GM23338 (cell line): ENCODE measurements at regions not wholly inside any gene's neighbourhood (a gene's known extent, or its start where the extent isn't known, plus 50 kb on each side); places are given as distances from the start of the nearest gene placed in this dataset.
"Not testable (repeated sequence)": the region's sequence is repeated elsewhere in the genome, so short reads cannot be mapped to it uniquely, and the experiment has no call there.

Source experiments
- ATAC-seq: fragments of 200-7000 bp; cut with Tn5 transposase; 3 replicates; pipeline ENCODE4 v1.9.1; 2020
- DNase-seq: peaks from one replicate; pipeline ENCODE4 v3.0.0-alpha.2; 2015; ENCODE audit warnings: low spot score
- H2AFZ ChIP-seq: fragments of 200-600 bp; sonication (generic); 2 replicates; pipeline ENCODE4 v1.8.0; 2016; ENCODE audit warnings: antibody characterized with exemption, mild to moderate bottlenecking, moderate library complexity
- H3F3A ChIP-seq: fragments of 200-600 bp; sonication (generic); replicated peaks from 2 replicates; pipeline ENCODE4 v1.8.0; 2017; ENCODE audit warnings: antibody characterized with exemption, mixed run types, low read depth
- H3K27ac ChIP-seq: fragments of 200-600 bp; sonication (generic); 2 replicates; pipeline ENCODE4 v1.6.1; 2016; ENCODE audit warnings: low read depth
- H3K27me3 ChIP-seq: fragments of 200-600 bp; sonication (generic); 2 replicates; pipeline ENCODE4 v1.8.0; 2016; ENCODE audit warnings: mild to moderate bottlenecking, mixed run types, moderate library complexity; ENCODE audit not compliant: insufficient read depth
- H3K36me3 ChIP-seq: fragments of 200-600 bp; sonication (generic); 2 replicates; pipeline ENCODE4 v1.8.0; 2016; ENCODE audit warnings: mild to moderate bottlenecking; ENCODE audit not compliant: insufficient read depth
- H3K4me1 ChIP-seq: fragments of 200-600 bp; sonication (generic); 2 replicates; pipeline ENCODE4 v1.8.0; 2016; ENCODE audit warnings: mild to moderate bottlenecking, moderate library complexity; ENCODE audit not compliant: insufficient read depth
- H3K4me2 ChIP-seq: fragments of 200-600 bp; sonication (generic); 2 replicates; pipeline ENCODE4 v1.7.1; 2017; ENCODE audit warnings: mixed run types
- H3K4me3 ChIP-seq: fragments of 200-600 bp; sonication (generic); 2 replicates; pipeline ENCODE4 v1.6.1; 2016; ENCODE audit warnings: mixed run types
- H3K79me2 ChIP-seq: fragments of 200-600 bp; sonication (generic); replicated peaks from 2 replicates; pipeline ENCODE4 v1.8.0; 2017; ENCODE audit warnings: mild to moderate bottlenecking; ENCODE audit not compliant: insufficient read depth
- H3K9me2 ChIP-seq: fragments of 200-600 bp; sonication (generic); 2 replicates; pipeline ENCODE4 v1.8.0; 2017; ENCODE audit not compliant: insufficient read depth
- H4K20me1 ChIP-seq: fragments of 200-600 bp; sonication (generic); replicated peaks from 2 replicates; pipeline ENCODE4 v1.8.0; 2017; ENCODE audit warnings: mild to moderate bottlenecking; ENCODE audit not compliant: insufficient read depth
- H3K27ac Mint-ChIP-seq: 2 replicates; pipeline ENCODE4 v1.8.0; 2020; ENCODE audit warnings: inconsistent platforms, mild to moderate bottlenecking, moderate library complexity, mixed read lengths
- H3K27me3 Mint-ChIP-seq: 3 replicates; pipeline ENCODE4 v1.8.0; 2022; ENCODE audit warnings: low read depth, mild to moderate bottlenecking, moderate library complexity, mixed read lengths, inconsistent platforms; ENCODE audit not compliant: insufficient read depth, poor library complexity
- H3K36me3 Mint-ChIP-seq: 3 replicates; pipeline ENCODE4 v1.8.0; 2021; ENCODE audit warnings: low read depth, mild to moderate bottlenecking, inconsistent platforms, moderate library complexity, mixed read lengths
- H3K4me1 Mint-ChIP-seq: 3 replicates; pipeline ENCODE4 v1.8.0; 2020; ENCODE audit warnings: mild to moderate bottlenecking, inconsistent platforms, mixed read lengths
- H3K4me3 Mint-ChIP-seq: 3 replicates; pipeline ENCODE4 v1.8.0; 2021; ENCODE audit warnings: moderate library complexity, mild to moderate bottlenecking, inconsistent platforms, mixed read lengths
- H3K9me3 Mint-ChIP-seq: 3 replicates; pipeline ENCODE4 v1.8.0; 2020; ENCODE audit warnings: moderate library complexity, mild to moderate bottlenecking, inconsistent platforms, mixed read lengths
- CREB1 ChIP-seq: fragments of 250-450 bp; sonication (Bioruptor Pico); IDR thresholded peaks from 2 replicates; pipeline ENCODE4 v1.5.0; 2020; ENCODE audit warnings: low read depth, mild to moderate bottlenecking, moderate library complexity
- ETS1 ChIP-seq: IDR thresholded peaks from 2 replicates; pipeline ENCODE4 v1.6.1; 2016; ENCODE audit warnings: antibody characterized with exemption
- EZH2 ChIP-seq: fragments of 200-600 bp; sonication (generic); IDR thresholded peaks from one replicate; pipeline ENCODE4 v1.8.0; 2017; ENCODE audit warnings: antibody characterized with exemption, mild to moderate bottlenecking, low read depth; ENCODE audit not compliant: unreplicated experiment
- EZH2phosphoT487 ChIP-seq: fragments of 200-600 bp; sonication (generic); IDR thresholded peaks from one replicate; pipeline ENCODE4 v1.8.1; 2018; ENCODE audit warnings: antibody characterized with exemption; ENCODE audit not compliant: unreplicated experiment
- STAT1 ChIP-seq: IDR thresholded peaks from one replicate; pipeline ENCODE4 v1.6.1; 2016; ENCODE audit warnings: antibody characterized with exemption; ENCODE audit not compliant: unreplicated experiment
- ZNF114 ChIP-seq: fragments of 250-450 bp; sonication (Bioruptor Pico); IDR thresholded peaks from 2 replicates; pipeline ENCODE4 v1.5.0; 2020; ENCODE audit warnings: mild to moderate bottlenecking, moderate library complexity
- ZNF331 ChIP-seq: fragments of 250-450 bp; sonication (Bioruptor Pico); IDR thresholded peaks from 2 replicates; pipeline ENCODE4 v1.5.0; 2020; ENCODE audit warnings: low read depth, mild to moderate bottlenecking, moderate library complexity
- ZNF462 ChIP-seq: fragments of 250-450 bp; sonication (Bioruptor Pico); IDR thresholded peaks from 2 replicates; pipeline ENCODE4 v1.5.0; 2020; ENCODE audit warnings: mild to moderate bottlenecking, moderate library complexity
- TF ChIP-seq, protein P1 (sequence below): IDR thresholded peaks from one replicate; pipeline ENCODE4 v1.6.1; 2018; ENCODE audit warnings: antibody characterized with exemption; ENCODE audit not compliant: unreplicated experiment

DNA sequence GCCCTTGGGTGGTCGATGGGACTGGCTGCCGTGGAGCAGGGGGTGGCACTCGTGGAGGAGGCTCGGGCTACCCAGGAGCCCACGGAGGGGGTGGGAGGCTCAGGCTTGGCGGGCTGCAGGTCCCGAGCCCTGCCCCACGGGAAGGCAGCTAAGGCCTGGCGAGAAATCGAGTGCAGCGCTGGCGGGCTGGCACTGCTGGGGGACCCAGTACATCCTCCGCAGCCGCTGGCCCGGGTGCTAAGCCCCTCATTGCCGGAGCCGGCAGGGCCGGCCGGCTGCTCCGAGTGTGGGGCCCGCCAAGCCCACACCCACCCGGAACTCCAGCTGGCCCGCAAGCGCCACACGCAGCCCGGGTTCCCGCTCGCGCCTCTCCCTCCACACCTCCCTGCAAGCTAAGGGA, 435.6 kb downstream of the RWDD3 start:
- H3F3A ChIP-seq, H3K36me3 Mint-ChIP-seq, H3K4me1 ChIP-seq, H3K27ac Mint-ChIP-seq, H3K4me3 ChIP-seq, H3K4me3 Mint-ChIP-seq, H3K4me1 Mint-ChIP-seq, H3K4me2 ChIP-seq, H3K9me3 Mint-ChIP-seq, H3K27ac ChIP-seq, H3K36me3 ChIP-seq, H2AFZ ChIP-seq, H3K27me3 Mint-ChIP-seq, DNase-seq, H3K9me2 ChIP-seq, H3K79me2 ChIP-seq, H3K27me3 ChIP-seq, H4K20me1 ChIP-seq, ATAC-seq: not testable (repeated sequence)

DNA sequence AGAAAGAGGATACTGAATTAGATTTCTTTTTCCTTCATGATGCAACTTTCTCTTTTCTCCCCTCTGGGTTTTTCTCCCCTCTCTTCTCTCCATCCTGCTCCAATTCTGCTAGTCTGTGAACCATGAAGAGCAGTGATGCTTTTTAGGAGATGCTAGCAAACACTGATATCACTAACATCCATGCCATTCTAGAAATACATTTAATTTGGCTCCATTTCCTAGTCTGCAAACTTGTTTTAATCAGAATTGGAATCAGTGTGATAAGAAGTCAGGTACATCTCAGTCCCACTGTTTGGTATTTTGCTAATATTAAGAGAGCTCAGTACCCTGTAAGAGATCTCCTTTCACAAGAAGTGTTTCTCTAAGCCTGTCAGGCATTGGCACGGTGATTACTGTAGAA, 437.1 kb downstream of the RWDD3 start:
- ATAC-seq (no peak), DNase-seq (no peak)
- no peak for TF ChIP-seq ZNF114 (CRISPR knock-in tag)
- no peak for TF ChIP-seq STAT1
- TF ChIP-seq ZNF331 (CRISPR knock-in tag): no peak
- TF ChIP-seq CREB1 (CRISPR knock-in tag): no peak
- no peak for TF ChIP-seq EZH2
- TF ChIP-seq ETS1: no peak
- no peak for TF ChIP-seq ZNF462 (CRISPR knock-in tag)
- TF ChIP-seq, protein P1, sequence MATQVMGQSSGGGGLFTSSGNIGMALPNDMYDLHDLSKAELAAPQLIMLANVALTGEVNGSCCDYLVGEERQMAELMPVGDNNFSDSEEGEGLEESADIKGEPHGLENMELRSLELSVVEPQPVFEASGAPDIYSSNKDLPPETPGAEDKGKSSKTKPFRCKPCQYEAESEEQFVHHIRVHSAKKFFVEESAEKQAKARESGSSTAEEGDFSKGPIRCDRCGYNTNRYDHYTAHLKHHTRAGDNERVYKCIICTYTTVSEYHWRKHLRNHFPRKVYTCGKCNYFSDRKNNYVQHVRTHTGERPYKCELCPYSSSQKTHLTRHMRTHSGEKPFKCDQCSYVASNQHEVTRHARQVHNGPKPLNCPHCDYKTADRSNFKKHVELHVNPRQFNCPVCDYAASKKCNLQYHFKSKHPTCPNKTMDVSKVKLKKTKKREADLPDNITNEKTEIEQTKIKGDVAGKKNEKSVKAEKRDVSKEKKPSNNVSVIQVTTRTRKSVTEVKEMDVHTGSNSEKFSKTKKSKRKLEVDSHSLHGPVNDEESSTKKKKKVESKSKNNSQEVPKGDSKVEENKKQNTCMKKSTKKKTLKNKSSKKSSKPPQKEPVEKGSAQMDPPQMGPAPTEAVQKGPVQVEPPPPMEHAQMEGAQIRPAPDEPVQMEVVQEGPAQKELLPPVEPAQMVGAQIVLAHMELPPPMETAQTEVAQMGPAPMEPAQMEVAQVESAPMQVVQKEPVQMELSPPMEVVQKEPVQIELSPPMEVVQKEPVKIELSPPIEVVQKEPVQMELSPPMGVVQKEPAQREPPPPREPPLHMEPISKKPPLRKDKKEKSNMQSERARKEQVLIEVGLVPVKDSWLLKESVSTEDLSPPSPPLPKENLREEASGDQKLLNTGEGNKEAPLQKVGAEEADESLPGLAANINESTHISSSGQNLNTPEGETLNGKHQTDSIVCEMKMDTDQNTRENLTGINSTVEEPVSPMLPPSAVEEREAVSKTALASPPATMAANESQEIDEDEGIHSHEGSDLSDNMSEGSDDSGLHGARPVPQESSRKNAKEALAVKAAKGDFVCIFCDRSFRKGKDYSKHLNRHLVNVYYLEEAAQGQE: no peak
- no peak for TF ChIP-seq EZH2phosphoT487
- Mint-ChIP-seq H3K4me1 (peaks cover 6% of the 10 kb centered on the region; the same call in 2 of the 3 replicates), H3K27me3 (no peaks in the 10 kb centered on the region), H3K9me3 (peaks cover 2% of the 10 kb centered on the region; the same call in 1 of the 3 replicates), H3K4me3 (no peak overlapping the region), H3K27ac (no peak overlapping the region), H3K36me3 (no peaks in the 10 kb centered on the region; the same call in 2 of the 3 replicates)
- H3K36me3 ChIP-seq: no peaks in the 10 kb centered on the region
- H3K9me2 ChIP-seq: peaks cover 3% of the 10 kb centered on the region; the same call in 1 of the 2 replicates
- H3K4me2 ChIP-seq: no peak overlapping the region
- no peaks in the 10 kb centered on the region for H3F3A ChIP-seq
- H2AFZ ChIP-seq: 0 out of 2 replicates have a peak overlapping the region, but pooled peaks have one; percentile 56
- no peaks in the 10 kb centered on the region for H3K79me2 ChIP-seq
- H3K27ac ChIP-seq: no peak overlapping the region
- no peaks in the 10 kb centered on the region for H3K4me1 ChIP-seq
- H3K4me3 ChIP-seq: no peak overlapping the region
- no peaks in the 10 kb centered on the region for H4K20me1 ChIP-seq
- no peaks in the 10 kb centered on the region for H3K27me3 ChIP-seq
